Adrenal gland (tissue), 5 donors: ENCODE measurements at regions not wholly inside any gene's neighbourhood (a gene's known extent, or its start where the extent isn't known, plus 50 kb on each side); places are given as distances from the start of the nearest gene placed in this dataset.

Experiments used
- POLR2A ChIP-seq, 2 donors: fragments of 450-650 bp; IDR thresholded peaks; one replicate each; pipeline ENCODE4 v1.6.1; 2017; ENCODE audit warnings: antibody characterized with exemption in 2 of 2, mild to moderate bottlenecking in 2 of 2, moderate library complexity in 1 of 2
- TF ChIP-seq, protein P1 (sequence below), 6 experiments: fragments of 450-650 bp in 4 of 6; fragments of 200-600 bp in 2 of 6; sonication (generic) in 1 of 6; IDR thresholded peaks; 1 replicate in 5 of 6; 2 replicates in 1 of 6; pipeline versions ENCODE4 v1.5.1 to v1.8.0; 2016 to 2021; ENCODE audit warnings: antibody characterized with exemption in 6 of 6, mild to moderate bottlenecking in 2 of 6, moderate library complexity in 1 of 6
- donor health status: DM: no; HTN: no; CAD: no.

DNA sequence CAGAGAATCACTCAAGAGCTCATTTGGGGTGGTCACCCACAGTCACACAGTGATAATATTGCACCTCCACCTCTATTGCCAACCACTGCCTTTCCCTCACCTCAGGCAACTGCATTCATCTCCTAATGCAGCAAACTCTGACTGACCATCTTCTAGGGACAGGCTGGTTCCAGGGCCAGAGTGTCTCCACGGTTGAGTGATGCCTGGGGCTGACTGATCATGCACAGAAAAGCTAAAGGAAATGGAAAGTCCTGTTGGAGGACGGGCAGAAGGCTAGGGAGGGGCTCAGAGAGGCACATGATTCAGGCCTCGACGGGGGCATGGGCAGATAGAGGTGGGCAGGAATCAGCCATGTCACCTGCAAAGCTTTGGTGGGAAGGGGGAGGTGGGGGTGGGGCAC lies 127.1 kb upstream of the TNS3 start:
- TF ChIP-seq, protein P1, sequence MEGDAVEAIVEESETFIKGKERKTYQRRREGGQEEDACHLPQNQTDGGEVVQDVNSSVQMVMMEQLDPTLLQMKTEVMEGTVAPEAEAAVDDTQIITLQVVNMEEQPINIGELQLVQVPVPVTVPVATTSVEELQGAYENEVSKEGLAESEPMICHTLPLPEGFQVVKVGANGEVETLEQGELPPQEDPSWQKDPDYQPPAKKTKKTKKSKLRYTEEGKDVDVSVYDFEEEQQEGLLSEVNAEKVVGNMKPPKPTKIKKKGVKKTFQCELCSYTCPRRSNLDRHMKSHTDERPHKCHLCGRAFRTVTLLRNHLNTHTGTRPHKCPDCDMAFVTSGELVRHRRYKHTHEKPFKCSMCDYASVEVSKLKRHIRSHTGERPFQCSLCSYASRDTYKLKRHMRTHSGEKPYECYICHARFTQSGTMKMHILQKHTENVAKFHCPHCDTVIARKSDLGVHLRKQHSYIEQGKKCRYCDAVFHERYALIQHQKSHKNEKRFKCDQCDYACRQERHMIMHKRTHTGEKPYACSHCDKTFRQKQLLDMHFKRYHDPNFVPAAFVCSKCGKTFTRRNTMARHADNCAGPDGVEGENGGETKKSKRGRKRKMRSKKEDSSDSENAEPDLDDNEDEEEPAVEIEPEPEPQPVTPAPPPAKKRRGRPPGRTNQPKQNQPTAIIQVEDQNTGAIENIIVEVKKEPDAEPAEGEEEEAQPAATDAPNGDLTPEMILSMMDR (IDR thresholded peaks at IDR 0.05), result no peak
- no peak for TF ChIP-seq POLR2A (IDR thresholded peaks at IDR 0.05)
